GM04503 (cell line): ENCODE measurements at regions not wholly inside any gene's neighbourhood (a gene's known extent, or its start where the extent isn't known, plus 50 kb on each side); places are given as distances from the start of the nearest gene placed in this dataset.
"Not testable (repeated sequence)": the region's sequence is repeated elsewhere in the genome, so short reads cannot be mapped to it uniquely, and the experiment has no call there.

Experiments used
- DNase-seq: peaks from one replicate; pipeline ENCODE4 v3.0.0-alpha.2; 2012; ENCODE audit warnings: low read depth

DNA sequence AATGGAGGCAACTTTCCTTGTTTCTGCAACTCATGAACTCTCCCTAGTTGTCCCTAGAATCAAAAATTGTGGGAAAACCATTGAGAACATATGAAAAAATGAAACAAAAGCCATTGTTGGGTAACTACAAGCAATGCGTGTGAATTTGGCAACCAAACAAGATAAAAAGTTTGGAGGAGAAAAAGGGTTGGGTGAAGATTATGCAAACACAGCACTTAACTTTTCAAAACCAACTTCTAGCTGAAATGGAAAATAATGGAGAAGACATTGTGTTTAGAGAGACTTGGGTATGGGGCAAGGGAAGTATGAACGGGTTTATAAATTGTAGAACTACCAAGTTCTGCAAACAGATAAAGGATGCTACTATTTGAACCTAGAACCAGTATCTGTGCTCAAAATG, 89.0 kb upstream of the SVIL start:
- DNase-seq = no peak

DNA sequence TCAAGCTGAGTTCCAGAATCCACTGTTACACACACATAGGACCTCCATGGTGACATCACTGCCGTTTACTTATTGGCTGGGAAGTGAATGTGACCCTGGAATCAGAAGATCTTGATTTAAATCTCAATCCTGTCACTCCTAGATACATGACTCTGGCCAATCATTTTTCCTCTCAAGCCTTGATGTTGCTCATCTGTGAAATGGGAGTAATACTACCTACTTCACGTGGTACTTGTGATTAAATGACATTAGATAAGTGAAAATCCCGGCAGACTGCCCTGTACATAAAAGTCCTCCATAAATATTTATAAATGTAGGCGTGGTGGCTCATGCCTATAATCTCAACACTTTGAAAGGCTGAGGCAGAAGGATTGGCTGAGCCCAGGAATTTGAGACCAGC, 88.0 kb upstream of the SVIL start:
- no peak for DNase-seq

GRCh38 chr10:29720149-29720548, 85.4 kb upstream of the SVIL start:
- DNase-seq = no peak

DNA sequence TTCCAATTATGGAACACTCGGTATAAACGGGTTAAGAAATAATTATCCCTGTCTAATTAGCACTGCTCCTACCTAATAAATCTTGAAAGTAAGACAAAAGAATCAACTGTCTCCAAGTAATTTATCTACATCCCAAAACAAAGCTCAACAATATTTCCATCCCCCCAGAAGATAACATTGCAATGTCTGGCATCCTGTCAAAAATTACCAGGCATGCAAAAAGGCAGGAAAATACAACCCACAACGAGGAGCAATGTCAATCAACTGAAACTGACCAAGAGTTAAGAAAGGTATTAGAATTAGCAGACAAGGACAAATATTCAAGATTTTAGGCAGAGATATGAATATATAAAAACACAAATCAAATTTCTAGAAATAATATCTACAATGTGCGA, 84.5 kb upstream of the SVIL start:
- no peak for DNase-seq

DNA sequence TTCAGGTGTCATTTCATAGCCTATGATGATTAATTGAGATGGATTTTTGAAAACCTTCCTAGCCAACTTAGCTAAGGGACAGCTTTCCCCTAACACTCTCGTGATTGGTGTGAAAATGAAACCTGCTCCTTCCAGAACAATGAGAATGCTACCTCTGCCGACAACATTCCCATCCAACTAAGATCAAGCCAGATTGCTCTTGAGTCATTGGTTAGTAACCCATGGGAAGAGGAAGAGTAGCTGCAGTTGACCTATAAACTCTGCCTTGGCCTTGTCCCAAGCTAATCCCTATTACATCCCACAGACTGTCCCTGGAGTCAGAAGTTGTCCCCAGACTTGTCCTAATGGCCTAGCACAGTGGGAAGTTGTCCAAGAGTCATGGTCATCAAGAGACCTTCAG, 80.5 kb upstream of the SVIL start:
- no peak for DNase-seq

DNA sequence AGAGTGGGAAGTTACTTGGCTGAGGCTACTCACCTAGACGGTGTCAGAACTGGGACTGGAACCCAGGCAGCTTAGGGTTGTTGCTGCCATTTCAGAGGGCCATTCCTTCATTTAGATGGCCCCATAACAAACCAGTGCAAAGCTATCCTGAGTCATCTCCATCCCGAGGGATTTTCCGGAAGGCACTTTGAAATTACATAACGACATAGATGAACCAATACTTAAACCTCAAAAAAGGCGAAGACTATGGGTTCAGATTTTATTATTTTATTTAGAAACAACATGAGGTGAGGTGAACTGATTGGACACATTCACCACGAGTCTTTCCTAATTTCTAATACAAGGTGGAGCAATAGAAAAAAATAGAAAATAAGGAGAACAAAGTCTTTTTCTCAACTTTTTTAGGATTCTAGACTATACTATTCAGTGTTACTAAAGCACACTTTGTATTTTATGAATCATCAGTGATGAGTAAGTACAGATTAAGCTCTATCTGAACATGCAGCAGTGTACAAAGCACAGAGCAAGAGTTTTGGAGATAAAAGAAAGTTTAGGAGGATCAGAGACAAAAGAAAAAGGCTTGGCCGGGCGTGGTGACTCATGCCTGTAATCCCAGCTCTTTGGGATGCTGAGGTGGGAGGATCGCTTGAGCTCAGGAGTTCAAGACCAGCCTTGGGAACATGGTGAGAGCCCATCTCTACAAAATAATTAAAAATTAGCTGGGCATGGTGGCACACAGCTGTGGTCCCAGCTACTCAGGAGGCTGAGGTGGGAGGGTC, 79.5 kb upstream of the SVIL start:
- peak; percentile 68 for DNase-seq

DNA sequence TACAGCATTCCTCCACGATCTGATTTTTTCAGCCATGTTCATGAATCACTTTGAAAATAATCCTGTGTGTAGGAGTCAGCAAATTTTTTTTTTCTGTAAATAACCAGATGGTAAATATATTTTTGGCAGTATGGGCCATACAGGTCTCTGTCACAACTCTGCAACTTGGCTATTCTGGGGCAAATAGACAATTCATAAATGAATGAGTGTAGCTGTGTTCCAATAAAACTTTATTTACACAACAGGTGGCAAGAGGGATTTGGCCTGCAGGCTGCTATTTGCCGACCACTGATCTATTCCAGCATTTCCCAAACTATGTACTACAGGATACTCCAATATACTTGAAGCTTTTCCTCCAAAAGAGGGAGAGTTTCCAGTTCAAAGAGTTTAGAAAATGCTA, 78.7 kb upstream of the SVIL start:
- DNase-seq = no peak

DNA sequence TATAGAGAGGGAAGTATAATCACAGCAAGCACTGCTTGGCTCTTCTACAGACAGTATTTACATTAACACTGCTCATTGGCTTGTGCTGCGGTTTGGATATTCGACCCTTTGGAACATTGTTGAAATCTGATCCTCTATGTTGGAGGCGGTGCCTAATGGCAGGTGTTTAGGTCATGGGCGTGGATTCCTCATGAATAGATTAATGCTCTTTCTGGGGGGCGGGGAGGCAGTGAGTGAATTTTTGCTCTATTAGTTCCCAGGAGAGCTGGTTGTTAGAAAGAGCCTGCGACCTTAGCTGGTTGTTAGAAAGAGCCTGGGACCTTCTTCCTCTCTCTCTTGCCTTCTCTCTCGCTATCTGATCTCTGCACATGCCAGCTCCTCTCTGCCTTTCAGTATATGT, 77.3 kb upstream of the SVIL start:
- DNase-seq = no peak

GRCh38 chr10:29710128-29710527, 75.4 kb upstream of the SVIL start:
- no peak for DNase-seq

- DNase-seq = no peak
Measured at GRCh38 chr10:29709484-29710002, 74.8 kb upstream of the SVIL start.

DNA sequence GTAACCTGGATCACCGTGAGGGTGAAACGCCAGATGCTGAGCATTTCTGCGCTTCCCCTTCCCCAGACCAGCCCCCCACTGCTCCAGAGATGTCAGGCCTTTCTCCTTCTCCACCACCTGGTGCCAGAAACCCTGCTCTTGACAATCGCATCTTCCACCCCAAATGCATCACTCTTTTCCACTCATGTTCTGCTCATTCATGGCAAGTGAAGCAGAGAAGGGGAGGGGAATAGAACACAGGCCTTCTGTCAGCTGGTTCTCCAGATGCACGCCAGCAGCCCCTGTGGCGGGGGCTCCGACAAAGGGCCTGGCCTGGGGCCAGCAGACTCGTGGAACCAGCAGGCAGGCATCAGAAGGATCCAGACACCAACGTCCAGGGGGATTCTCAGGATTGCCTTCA, 68.5 kb upstream of the SVIL start:
- DNase-seq = no peak

DNA sequence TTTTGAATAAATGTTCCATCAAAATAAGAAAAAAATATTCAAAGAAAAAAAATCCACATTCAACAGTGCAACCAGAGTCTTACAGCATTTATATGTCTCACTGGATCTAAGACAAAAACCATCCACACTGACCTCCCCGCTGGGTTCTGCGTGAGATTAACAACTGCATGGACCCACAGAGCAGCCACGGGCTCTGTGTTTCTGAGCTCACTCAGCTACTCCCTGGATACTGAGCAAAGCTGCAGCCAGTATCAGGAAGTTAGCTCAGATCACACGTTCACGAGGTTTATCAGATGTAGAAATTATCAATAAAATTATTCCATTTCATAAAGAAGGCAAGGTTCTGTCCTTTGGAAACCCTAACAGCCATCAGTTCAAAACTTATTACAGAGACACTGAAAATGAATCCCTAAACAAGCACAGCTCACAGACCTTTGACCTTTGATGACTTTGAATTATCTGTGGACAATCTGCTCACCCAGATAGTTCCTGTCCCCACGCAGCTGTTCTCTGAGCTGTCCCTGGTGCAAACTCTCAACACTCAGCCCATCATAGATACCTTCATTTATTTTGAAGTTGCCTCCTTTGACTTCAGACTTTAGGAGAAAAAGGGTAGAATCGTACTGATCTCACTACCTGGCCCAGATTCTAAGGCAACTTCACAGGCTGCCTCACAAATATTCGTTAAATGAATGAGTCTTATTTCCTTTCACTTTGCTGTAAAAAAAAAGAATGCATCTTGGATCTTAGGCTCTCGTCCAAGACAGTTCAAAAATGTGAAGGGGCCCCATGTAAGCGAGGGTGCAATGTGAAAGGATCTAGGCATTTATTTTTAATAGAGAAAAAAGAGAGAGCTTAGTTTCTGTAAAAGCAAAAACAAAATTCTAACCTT, 67.7 kb upstream of the SVIL start:
- DNase-seq = no peak

- DNase-seq = no peak
Measured at GRCh38 chr10:29701306-29701705, 66.5 kb upstream of the SVIL start.

DNA sequence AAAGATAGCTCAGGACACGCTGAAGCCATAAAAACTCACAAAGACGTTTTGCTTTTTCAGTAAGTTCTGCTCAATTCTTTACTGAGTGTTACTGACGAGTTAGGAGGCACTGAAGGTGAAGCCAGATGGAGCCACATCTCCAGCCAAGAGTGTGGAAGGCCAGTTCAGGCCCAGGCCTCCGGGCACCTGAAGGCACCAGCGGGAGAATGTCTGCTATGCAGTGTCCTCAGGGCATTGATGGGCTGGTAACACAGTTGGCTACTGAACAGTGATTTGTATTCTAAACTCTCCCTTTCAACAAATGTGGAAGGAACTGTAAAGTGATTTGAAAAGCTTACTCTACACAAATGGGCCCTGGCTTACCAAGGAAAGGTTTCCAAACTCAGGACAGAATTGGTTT, 64.8 kb upstream of the SVIL start:
- no peak for DNase-seq

DNA sequence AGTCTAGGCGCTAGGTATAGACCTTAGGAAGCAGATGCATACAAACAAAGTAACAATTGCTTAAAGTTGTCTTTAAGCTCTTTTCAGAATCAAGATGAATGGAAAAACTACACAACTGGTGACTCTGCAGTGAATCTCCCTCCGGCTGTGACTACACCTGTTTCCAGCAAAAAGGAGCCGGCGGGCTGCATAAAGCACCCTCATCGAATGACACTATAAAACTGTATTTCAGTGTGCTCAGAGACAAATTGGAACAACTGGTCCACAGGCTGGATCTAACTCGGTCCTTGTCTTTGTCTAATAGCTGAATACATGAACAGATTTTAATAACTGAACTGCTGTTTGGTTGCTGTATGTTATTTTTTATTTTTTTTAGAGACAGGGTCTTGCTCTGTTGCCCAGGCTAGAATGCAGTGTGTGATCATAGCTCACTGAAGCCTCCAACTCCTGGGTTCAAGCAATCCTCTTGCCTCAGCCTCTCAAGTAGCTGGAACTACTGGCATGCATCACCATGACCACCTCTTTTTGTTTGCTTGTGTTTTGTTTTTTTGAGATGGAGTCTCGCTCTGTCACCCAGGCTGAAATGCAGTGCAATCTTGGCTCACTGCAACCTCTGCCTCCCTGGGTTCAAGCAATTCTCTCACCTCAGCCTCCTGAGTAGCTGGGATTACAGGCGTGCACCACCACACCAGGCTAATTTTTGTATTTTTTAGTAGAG, 64.2 kb upstream of the SVIL start:
- no peak for DNase-seq

DNA sequence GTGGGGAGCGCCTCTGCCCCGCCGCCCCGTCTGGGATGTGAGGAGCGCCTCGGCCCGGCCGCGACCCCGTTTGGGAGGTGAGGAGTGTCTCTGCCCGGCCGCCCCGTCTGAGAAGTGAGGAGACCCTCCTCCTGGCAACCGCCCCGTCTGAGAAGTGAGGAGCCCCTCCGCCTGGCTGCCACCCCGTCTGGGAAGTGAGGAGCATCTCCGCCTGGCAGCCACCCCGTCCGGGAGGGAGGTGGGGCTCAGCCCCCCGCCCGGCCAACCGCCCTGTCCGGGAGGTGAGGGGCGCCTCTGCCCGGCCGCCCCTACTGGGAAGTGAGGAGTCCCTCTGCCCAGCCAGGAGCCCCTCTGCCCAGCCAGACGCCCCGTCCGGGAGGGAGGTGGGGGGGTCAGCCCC, 61.8 kb upstream of the SVIL start:
- DNase-seq = not testable (repeated sequence)

DNA sequence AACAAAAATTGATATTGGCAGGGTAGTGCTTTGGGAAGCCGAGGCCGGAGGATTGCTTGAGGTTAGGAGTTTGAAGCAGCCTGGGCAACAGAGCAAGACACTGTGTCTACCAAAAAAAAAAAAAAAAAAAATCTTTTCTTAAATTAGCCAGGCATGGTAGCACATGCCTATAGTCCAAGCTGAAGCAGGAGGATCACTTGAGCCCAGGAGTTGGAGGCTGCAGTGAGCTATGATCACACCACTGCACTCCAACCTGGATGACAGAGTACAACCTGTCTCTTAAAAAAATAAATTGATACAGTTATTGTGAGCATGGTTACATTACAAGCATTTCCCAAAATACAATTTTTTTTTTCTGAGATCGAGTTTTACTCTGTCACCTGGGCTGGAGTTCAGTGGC, 59.4 kb upstream of the SVIL start:
- no peak for DNase-seq

DNA sequence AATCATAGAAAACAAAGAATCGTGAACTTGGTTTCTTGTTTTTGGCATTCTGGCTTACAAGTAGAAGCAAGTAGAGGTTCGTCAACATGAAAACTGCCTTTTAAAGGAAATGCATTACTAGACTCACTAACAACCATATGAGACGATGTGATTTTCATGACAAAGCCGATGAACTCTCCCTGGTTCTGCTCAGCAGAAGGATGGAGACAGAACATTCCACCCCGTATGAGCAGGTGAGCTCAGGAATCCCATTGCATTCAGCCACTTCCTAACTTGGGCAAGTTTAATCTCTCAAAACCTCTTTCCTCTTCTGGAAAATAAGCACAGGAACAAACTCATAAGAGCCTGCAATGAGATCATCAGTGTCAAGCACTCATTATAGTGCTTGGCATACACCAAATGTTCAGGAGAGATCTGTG, 57.4 kb upstream of the SVIL start:
- no peak for DNase-seq

GRCh38 chr10:29691564-29692072, 56.8 kb upstream of the SVIL start:
- DNase-seq = no peak

DNA sequence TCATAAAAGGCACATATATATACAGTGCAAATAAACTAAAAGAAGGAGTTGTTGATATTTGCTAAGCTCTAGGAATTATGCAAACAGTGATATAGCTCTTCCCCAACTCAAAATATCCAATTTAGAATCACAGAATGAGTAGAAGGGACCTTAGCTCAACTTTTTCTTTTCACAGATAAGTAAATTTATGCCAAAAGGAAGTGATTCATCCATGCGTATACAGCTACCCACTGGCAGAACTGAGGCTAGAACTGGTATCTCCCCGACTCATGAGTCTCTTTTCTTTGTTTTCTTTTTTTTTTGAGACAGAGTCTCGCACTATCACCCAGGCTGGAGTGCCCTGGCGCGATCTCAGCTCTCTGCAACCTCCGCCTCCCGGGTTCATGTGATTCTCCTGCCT, 54.2 kb upstream of the SVIL start:
- no peak for DNase-seq

GRCh38 chr10:29688230-29688661, 53.5 kb upstream of the SVIL start:
- DNase-seq = no peak

- DNase-seq = no peak
Measured at GRCh38 chr10:29687421-29688164, 52.8 kb upstream of the SVIL start.
